NCI-H2196 treated with DMSO at 0.1 percent for 48 hours (cell line): ENCODE measurements at regions not wholly inside any gene's neighbourhood (a gene's known extent, or its start where the extent isn't known, plus 50 kb on each side); places are given as distances from the start of the nearest gene placed in this dataset.

Source experiments
- DNase-seq: peaks from one replicate; lab custom pipeline; 2025; ENCODE audit not compliant: unreplicated experiment; lab: John Stamatoyannopoulos, UW

- DNase-seq, result no peak
Observed at GRCh38 chr4:165766018-165766417, 107.0 kb upstream of the TLL1 start.

- no peak for DNase-seq
Observed at GRCh38 chr4:165766976-165767375, 106.1 kb upstream of the TLL1 start.

- no peak for DNase-seq
Observed at GRCh38 chr4:165767671-165768070, 105.4 kb upstream of the TLL1 start.

GRCh38 chr4:165768281-165768680 is 104.8 kb upstream of the TLL1 start:
- DNase-seq, result no peak

- DNase-seq, result no peak
Observed at GRCh38 chr4:165774326-165774725, 98.7 kb upstream of the TLL1 start.

DNA sequence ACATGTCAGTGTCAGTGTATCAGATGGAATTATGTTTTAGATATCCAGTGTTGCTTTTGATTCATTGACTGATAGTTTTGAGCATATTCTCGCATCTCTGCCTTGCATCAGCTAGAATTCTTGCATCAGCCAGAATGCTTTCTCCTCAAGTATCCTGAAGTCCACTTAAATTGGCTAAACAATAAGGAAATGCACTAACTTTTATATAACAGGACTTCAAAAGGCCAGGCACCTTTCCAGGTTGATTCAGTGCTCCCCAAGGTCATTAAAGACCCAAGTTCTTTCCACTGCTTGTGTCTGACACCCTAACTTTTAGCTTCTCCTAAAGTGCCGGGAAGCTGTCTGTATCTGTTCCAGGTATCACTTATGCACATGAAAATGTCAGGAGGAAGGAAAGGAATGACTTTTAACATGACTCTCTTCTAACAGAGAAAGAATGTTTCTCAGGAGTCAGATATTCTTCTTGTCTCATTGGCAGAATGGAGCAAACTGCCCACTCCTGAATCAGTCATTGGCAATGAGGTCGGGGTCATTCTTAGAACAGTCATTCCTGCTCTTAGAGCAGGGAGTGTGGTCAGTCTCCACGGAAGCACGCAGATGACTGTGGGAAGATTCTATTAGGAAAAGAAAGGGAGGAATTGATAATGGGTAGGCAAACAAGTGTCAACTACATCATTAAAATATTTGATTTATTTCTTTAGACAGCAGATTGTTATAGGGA is 92.9 kb upstream of the TLL1 start:
- no peak for DNase-seq

DNA sequence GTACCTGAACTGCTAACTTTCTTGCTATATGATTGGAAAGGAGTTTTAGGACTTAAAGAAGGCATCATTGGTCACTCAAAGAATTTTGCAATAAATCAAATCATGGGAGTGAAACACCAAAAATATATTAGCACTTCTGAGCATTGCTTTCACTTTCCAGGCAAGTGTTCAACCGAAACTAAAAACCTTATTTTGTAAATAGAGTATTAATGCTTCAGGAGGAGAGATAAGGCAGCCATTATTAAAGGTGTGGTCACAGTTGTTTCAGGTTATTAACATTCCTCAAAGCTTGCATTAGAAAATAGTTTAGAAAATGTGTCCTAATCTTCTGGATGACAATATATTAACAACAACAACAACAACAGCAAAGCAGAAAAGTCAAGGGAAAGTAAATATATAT is 92.3 kb upstream of the TLL1 start:
- DNase-seq, result no peak

DNA sequence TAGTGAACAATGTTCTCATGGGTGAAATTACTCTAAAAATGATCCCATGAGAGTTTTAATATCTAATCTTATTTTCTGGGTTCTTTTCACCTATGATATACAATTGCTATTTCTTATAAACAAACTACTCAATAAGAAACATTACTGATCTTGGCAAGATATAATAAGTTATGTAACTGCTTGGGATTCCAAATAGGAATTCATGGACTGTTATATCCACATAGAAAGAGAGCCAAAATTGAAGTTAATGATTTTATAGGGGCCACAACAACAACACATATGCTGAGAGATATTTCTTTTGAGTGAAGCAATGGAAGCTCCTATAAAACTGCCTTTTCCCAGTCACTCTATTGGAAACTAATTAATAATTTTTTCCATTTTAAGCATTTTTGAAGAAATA is 90.4 kb upstream of the TLL1 start:
- DNase-seq, result no peak

GRCh38 chr4:165783626-165784025 is 89.4 kb upstream of the TLL1 start:
- DNase-seq, result no peak

- DNase-seq, result no peak
Observed at GRCh38 chr4:165784672-165785071, 88.4 kb upstream of the TLL1 start.

GRCh38 chr4:165785337-165785736 is 87.7 kb upstream of the TLL1 start:
- DNase-seq, result no peak

DNA sequence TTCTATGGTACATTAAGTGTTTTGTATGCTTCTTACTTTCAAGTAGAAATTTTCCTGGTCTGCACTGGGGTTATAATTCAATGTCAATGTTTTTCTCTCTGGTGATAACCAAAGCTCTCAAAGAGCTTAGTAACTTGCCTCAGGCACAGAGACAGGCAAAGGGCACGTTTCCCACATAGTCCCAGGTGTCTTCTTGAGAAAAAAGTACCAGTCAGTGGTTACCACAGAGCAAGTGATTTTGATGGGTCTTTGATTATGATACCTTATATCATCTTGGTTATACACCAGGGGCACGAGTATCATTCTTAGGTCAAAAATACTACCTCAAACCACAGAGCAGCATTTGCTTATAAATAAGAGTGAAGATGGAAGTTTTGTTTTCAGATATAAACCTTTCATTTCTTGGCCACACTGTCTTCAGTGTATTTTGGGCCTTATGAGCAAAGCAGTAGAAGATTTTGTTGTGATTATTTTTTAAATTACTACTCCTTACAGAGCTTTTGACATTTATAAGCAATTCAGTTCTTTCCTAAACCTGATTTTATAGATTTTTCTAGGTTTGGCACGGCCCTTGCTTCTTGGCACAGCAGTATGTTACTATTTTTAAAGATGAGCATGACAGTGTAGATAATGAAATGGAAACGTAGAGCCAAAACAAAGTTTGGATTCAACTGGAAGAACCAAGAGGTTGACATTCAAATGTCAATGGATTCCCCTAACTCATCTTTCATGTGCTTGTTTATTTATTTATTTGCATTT is 85.3 kb upstream of the TLL1 start:
- DNase-seq, result no peak

- DNase-seq, result no peak
Observed at GRCh38 chr4:165788686-165789463, 84.2 kb upstream of the TLL1 start.

GRCh38 chr4:165793236-165793635 is 79.8 kb upstream of the TLL1 start:
- no peak for DNase-seq

DNA sequence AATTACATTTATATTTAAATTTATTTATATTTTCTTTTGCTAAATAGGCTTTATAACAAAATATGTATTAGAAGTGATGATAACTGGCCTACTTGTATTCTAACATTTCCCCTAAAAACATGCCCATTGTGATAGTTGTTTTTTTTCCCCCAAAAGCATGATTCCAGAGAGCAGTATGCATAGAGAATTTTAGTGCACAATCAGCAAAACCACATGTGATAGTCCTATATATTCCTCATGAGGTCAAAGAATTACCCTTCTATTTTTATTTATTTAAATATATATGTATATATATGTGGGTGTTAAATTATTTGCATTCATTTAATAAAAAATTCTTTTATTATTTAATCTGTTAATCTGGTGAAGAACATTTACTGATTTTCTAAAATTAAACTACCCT is 78.2 kb upstream of the TLL1 start:
- no peak for DNase-seq

- no peak for DNase-seq
Observed at GRCh38 chr4:165799384-165799815, 73.6 kb upstream of the TLL1 start.

- no peak for DNase-seq
Observed at GRCh38 chr4:165802452-165802851, 70.6 kb upstream of the TLL1 start.

GRCh38 chr4:165803005-165803404 is 70.0 kb upstream of the TLL1 start:
- DNase-seq, result no peak

DNA sequence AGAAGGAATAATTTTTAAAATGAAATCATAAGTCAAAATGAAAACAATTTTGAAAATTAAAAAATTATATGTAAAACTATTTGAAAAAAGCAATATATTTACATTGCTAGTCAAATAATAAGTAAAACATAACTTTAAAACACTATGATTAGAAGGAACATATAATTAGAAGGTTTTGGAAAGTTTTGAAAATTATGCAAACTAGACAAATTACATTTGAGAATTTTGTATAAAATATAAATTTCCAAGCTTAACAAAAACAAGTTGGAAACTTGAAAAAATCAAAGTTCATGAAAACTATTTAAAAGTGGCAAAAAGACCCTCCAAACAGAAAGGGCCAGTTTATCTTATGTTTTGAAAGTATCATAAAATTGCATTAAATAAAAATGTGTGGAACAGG is 67.6 kb upstream of the TLL1 start:
- no peak for DNase-seq

- no peak for DNase-seq
Observed at GRCh38 chr4:165806613-165807012, 66.4 kb upstream of the TLL1 start.

GRCh38 chr4:165810726-165811125 is 62.3 kb upstream of the TLL1 start:
- no peak for DNase-seq

DNA sequence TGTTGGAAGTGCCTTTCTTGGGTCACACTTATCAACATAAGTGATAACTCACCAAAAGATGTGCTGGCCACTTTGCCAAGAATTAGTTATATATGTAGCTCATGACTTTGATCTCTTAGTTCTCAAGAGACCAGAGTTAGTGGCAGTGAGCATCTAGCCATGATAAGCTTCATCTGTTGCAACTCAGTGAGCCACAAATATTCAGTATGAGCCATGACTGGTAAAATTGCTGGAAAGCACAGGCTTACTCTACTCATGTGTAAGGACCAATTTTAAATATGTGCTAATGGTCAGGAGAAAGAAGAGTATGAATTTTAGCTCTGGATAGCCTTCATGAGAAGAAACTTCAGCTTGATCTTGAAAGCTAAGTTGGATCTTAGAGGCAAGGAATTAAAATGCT is 59.4 kb upstream of the TLL1 start:
- no peak for DNase-seq
